T1000 (cell line): ENCODE measurements at regions not wholly inside any gene's neighbourhood (a gene's known extent, or its start where the extent isn't known, plus 50 kb on each side); places are given as distances from the start of the nearest gene placed in this dataset.

ENCODE experiments used
- DNase-seq: peaks from one replicate; lab custom pipeline; 2025; ENCODE audit warnings: mixed read lengths; lab: John Stamatoyannopoulos, UW

DNA sequence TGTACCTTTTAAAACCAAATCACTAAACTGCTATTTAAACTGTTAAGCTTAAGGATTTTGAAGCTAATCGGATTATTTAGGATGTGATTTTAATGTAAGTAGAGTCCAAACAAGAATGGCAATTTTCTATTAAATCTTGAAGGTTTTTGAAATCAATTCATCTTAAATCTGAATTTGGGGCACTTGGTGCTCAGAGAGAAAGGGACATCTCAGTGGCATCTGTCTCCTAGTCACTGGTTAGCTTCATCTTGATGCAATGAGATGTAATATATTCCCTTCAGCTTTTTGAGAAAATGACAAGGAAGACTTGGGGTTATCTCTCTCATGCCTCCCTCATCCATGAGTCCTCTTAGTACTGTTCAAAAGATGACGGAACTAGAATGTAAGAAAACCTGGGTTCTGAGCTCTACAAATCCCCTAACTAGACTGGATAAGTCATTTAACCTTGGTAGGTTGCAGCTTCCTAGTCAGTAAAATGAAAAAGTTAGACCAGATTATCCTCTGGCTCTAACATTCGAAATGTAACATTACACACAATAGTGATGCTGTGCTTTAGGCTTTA, 198.5 kb upstream of the NEBL start:
- no peak for DNase-seq

DNA sequence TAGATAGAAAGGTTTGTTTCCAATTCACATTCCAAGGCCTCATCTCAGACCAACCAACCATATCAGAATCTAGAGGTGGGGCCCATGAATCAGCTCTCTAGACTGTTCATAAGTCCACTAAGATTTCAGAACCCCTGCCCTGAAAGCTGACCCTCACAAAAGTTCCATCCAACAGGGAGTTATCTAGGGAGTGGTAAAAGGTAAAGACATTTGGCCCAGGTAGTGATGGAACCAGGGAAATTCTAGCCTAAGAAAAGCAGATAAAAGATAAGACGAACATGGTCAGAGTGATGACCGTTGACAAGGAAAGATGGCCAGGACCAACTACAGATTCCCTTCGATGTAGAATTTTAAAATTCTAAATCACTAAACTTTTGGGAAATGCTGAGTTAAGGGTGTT, 198.0 kb upstream of the NEBL start:
- DNase-seq: no peak

DNA sequence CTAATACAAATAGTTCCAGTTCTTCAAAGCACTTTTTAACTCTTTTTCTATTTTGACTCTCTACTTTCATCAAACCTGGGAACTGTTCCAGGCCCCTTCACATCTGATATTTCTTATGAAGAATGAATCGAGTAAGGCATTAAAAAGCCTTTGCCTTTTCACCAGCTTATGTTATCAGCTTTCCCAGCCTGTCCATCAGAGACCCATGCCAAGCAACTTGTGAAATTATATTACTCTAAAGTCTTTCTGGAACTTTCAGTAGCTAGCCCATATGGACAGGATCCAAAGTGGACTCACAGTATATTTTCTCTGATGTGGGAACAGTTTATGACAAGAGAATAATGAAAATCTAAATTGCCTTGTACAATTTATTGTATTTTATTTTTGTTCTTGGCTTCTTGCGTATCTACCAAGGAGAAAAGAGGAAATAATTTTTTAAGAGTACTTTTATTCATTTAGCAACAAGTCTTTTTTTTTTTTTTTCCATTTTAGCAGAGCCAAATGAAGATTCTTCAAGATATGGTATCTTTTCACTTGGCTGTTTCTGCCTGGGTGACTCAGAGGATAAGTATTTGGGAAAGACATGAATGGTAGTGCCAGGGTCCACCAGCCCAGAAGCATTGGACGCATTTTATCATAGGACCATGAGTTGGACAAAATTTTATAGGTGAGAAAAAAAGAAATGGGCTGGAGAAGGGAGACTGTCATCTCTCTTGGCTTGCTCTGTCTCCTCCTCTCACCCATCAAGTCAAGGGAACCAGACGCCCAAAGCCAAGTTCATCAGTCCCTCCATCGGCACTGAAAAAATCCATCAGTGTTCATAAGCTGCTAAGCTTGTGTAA, 195.8 kb upstream of the NEBL start:
- no peak for DNase-seq

DNA sequence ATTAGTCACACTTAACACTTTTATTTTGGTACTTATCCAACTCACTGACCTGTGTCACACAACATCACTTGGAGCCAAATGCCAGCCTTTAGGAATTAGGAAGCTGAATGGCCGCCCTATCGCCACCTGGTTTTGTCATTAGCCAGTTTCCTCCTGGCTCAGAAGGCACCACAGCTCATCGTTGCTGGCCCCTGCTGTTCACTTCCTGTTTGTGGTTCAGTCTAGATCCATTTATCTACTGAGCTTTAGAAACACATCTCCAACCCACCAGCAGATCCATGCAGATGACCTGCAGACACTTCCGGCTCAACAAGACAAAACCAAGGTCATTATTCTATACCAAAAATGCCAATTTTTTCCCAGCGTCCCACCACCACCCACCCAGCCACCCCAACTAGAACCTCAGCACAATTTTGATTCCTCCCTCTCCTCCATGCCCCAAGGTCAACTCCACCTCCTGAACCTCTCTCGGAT, 193.5 kb upstream of the NEBL start:
- no peak for DNase-seq

DNA sequence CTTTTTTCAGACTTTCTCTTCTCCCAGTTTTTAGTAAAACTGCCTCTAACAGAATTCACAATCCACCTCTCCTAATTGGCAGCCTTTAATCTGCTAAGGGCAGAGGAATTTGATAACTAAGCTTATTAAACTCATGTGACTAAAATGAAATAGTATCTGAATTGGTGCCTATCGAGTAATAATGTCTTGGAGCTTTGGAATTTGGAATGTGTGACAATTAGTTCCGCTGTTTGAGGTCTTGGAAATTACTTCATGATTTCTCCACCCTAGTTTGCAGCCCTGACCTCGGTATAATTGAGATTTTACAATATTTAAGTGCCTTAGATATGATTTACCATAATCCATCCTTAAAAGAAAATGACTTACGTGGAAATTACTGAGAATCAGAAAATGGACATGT, 190.4 kb upstream of the NEBL start:
- no peak for DNase-seq

DNA sequence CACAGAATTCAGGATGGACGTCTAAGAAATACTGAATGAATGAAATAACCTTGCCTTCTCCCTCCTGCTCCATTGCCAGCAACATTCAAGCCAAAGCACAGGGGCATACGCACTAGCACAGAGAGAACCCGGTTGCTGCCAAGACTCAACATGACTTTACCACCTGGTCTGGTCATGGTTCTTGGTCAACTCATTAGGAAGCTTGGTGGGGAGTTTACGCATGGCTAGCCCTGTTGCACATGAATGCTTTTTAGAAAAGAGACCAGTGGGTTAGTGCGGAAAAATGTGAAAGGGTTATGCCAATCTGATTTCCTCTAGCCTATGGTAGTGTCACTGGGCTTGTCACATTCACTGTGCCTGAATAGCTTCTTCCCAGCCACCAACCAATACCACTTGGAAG, 187.6 kb upstream of the NEBL start:
- no peak for DNase-seq

DNA sequence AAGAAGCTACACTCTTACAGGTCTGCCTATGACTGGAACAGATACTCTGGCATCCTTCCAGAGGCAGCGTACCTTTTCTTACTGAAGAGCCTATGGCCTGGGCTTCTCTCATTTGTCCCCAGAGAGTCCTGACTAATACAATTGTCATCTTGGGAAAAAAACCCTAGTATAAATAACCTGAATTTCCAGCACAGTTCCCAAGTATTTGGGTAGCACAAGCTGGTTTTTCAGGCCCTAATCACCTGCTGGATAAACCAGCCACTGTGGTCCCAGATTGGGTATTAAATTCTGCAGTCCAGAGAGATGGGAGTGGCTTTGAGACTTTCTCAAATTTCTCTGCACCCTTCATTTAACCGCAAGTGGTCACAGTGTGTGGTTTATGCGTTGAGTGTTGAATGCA, 186.8 kb upstream of the NEBL start:
- DNase-seq: peak; percentile 18

DNA sequence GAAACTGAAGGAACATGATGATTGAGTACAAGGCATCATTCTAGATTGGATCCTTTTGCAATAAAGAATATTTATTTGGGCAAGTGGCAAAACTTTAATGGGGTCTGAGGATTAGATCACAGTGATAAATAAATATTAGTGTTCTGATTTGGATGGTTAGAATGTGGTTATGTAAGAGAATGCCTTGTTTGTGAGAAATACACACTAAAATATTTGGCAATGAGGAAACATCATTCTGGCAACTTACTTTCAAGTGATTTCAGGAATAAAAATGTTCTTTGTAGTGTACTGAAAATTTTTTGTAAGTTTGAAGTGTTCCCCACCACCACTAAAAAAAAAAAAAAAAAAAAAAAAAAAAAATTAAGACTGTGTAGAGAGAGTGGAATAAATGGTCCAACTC, 185.1 kb upstream of the NEBL start:
- no peak for DNase-seq

DNA sequence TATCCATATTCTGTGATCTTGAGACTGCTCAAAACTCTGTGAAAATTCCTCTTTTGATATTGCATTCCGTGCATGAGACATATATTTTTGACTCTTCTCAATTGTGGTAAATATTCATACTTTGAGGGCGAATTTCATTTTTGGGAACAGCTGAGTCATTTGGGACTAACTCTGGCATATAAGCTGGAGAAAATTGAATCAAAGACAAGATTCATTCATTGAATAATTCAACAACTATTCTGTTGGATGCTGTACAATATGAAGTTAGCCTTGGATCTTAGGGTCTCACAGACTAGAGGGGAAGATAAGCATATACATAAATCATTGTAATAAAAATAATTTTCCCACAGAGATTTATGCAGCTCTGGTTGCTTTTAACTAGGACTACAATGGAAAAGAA, 183.2 kb upstream of the NEBL start:
- no peak for DNase-seq

DNA sequence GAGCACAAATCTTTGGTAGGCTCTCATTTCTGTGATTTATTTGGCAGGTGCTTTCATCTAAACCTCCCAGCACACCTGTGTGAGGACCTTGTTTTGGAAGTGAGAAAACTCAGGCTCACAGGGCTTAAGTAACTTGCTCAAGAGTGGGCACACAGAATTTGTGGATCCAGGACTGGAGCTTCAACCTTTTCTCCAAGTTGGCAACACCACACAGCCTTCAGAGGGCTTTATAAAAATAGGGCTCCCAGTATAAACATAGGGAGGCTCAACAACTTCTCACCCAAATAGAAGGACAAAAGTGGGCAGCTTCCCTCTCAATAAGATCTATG, 182.2 kb upstream of the NEBL start:
- no peak for DNase-seq

DNA sequence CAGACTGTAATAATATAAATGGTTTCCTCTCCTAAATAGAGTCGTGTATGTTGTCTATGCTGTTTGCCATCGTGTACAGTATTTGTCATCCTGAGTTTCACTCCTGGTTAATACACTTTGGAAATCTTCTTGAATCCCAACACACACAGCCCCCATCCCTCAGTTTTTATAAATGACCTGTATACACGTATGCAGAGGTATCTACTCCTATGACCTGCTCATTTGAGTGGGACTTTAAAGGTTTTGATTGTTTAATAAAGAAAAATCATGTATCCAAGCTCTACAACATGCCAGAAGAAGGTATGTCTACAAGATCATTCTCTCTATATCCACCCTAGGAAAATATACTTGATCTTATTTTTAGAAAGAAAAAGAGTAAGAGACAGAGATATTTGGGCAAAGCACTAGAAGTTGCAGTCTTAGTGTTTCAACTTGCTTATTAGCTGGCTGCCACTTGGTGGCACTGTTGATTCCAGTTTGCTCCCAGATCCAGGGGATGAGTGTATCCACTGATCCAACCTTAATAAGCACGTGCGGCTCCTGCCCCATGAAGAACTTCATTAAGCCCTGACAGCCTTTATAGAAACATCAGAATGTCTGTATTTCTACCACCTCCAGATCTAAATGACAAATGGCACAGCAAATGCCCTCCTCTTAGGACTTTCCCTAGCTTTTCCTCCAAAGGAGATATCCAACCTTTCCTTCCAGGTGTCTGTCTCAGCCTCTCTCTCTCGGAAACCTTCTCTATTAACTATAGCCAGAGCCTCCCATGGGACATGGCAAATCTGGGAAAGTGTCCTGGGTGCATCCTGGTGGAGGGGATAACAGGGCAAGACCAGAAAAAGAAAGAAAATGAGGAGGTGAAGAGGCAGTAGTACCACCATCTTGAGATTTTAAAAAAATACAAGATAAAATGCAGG, 181.6 kb upstream of the NEBL start:
- DNase-seq: peak; percentile 11

DNA sequence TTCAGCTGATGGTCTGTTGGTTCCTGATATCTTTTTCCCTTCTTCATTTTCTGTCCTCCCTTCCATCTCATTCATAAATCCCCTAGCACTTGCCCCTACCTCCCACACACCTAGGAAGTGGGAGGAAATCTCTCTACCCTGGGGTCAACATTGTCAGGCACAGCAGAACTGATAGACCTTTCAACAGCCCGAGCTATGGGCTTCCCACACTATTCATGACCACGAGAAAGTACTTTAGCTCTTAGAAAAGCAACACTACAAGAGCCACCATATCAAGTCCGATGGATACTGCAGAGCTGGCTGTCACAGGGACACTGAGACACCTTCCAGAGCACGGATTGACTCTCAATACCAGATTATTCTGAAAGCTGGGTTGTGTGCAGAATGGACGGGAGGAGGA, 180.6 kb upstream of the NEBL start:
- no peak for DNase-seq

DNA sequence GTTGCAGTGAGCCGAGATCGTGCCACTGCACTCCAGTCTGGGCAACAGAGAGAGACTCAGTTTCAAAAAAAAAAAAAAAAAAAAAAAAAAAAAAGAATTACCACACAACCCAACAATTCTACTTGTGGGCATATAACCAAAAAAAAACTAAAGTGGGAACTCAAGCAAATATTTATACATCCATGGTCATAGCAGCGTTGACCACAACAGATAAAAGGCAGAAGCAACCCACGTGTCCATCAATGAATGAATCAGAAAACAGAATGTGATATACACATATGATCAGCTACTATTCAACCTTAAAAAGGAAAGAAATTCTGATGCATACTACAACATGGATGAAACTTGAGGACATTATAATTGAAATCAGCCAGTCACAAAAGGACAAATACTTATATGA, 179.3 kb upstream of the NEBL start:
- no peak for DNase-seq

DNA sequence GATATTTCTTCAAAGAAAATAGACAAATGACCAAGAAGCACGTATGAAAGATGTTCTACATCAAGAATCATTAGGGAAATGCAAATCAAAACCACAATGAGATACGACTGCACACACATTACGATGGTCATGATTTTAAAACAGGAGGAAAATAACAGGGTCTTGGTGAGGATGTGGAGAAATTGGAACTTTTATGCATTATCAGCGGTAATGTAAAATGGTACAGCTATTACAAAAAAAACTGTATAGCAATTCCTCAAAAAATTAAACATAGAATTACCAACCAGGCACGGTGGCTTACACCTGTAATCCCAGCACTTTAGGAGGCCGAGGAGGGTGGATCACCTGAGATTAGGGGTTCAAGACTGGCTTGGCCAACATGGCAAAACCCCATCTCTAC, 178.8 kb upstream of the NEBL start:
- DNase-seq: no peak

DNA sequence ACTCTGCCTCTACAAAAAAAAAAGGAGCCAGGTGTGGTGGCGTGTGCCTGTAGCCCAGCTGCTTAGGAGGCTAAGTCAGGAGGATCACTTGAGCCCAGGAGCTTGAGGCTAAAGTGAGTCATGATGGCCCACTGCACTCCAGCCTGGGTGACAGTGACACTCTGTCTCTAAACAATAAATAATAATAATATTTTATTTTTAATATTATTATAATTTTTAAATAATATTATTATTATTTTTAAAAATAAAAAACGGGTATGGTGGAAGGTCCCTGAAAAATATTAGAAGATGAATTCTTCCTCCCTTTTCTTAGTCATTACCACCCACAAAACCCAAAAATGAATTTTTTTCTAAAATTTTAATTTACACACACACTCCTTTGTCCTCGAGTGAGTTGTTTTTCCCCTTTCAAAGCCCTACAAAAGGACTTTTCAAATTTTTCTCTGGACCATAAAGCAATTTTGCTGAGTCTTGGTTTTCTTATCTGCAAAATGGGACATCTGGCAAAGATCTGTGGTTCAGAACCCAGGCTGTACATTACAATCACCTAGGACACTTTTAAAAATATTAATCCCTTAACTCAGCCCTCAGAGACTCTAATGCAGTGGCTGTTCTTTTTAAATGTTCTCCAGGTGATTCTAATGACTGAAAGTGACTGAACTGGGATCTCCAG, 174.0 kb upstream of the NEBL start:
- DNase-seq: no peak

DNA sequence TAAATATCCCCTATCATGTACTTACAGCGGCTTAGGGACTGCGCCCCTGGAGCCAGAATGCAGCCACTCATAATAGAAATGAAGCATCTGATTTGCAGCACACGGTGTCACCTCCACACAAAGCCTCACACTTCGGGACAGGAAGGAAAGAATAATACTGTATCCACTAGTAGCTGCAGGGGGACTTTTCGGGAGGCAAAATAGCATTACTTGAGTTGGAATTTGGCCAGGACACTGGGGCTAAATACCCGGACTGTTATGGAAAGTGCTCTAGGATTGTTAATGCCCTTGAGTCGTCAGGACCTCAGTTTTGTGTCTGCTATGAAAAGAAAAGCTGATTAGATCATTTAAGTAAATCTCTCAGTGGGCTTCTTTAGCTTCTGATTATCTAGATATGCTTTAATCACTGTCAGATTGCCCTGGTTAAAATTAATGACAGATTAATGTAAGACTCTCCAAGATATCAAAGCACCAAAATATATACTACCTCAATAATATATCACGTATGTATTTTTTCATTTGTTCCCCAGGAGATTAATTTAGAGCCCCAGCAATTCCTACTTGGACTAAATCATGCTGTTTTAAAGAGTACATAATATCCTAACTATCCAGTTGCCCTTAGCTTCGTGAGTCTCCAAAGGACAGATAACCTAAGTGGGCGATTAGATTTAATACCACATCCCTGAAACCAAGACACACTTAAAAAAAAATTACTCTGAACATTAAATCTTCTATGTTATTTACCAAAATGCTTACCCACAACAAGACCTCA, 173.0 kb upstream of the NEBL start:
- DNase-seq: no peak

DNA sequence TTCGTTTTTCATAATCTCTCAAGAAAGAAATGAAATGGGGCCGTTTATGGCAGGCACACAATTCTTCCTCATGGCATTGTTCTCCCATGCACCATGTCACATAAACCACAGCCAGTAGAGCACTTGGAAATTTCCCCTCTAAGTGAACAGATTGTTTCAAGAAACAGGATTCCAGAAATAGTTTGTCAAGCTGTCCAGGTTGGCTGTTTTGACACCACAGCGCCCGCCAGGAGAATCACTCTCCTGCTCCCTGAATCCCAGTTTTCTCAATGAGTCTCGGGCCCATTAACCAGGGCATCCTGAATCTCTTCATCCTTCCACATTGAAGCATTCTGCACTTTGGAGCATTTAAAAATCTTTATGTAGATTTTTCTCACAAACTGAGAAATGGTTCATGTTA, 172.2 kb upstream of the NEBL start:
- DNase-seq: no peak

DNA sequence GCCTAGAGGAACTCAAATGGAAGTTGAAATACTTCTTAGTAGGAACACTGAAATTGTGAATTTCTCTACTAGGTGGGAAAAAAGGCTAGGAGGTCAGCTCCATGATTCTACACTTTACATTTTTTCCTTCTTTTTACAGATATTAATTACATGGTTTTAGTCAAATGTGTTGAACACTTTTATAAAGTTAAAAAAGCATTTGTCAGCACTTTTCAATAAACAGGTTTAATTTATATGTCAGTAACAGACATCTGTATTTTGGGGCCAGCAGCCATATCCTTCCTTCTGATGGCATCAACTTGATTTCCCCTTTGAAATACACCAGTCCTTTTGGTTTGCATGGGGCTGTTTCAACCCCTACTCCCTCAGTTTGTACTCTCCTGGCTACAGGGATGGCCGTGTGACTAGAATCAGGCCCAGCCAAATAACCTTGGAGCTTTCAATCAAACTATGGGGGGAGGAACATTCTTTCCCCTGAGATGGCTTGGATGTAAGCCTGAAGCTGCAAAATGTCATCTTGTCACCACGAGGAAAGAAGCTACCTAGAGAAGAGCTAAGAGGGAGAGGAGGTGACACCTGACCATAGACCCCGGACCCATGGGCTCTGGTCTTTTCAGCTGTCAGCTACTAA, 171.0 kb upstream of the NEBL start:
- DNase-seq: no peak

DNA sequence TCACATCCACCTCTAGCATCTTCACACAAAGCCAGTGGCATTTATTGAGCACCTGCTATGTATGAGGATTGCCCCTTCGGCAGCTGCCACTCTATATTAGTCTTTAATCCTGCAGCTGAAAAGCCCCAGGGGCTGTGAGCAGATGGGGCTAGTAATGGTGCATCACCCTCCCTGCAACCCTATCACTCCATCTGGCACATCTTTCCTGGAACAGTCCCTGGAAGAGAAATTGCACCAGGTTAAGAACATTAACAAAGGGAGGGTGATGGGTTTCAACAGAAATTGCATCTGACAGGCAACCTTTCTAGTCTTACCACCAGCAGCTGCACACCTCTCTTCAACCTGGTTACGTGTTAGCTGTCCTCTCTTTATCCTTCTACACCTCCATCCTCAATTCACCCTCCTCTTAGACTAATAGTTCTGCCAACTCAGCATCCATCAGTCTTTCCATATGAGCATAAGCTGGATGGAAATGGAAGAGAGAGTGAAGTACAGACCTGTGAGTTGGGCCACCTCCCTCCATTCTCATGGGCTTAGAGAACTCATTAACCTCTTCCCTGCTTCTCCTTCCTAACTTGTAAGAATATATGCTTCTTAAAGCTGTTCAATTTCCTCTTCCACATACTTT, 168.6 kb upstream of the NEBL start:
- no peak for DNase-seq

DNA sequence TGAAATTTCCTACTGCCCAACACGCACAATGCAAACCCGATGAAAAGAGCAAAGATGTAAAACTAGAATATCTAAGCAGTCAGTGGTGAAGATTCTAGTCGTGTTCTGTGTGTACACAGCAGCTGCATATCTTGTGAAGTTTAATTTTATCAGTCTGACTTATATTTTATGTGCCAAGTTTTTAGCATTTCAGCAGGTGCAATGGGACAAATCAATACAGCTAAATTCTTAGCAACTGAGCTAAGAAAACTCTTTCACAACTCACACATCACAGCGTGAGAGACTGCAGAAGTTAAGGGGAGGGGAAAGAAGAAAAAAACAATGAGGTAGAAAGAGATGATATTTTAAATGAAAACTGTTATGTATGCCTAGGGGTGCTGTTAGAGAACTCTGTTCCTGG, 164.9 kb upstream of the NEBL start:
- DNase-seq: no peak

DNA sequence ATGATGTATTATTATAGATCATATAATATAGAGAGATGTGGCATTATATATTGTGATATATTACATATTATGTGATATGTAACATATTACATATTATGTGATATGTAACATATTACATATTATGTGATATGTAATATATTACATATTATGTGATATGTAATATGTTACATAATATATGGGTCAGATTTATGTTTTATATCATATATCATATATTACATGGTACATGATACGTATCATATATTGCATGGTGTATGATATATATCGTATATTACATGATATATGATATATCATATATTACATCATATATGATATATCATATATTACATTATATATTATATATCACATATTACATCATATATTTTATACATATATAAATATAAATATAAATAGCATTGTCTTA, 164.1 kb upstream of the NEBL start:
- DNase-seq: no peak
